Iris pigment epithelial cell (primary cell): ENCODE measurements at regions not wholly inside any gene's neighbourhood (a gene's known extent, or its start where the extent isn't known, plus 50 kb on each side); places are given as distances from the start of the nearest gene placed in this dataset.

ENCODE experiments used
- DNase-seq: peaks from one replicate; pipeline ENCODE4 v3.0.0-alpha.2; 2011; ENCODE audit warnings: low read depth

DNA sequence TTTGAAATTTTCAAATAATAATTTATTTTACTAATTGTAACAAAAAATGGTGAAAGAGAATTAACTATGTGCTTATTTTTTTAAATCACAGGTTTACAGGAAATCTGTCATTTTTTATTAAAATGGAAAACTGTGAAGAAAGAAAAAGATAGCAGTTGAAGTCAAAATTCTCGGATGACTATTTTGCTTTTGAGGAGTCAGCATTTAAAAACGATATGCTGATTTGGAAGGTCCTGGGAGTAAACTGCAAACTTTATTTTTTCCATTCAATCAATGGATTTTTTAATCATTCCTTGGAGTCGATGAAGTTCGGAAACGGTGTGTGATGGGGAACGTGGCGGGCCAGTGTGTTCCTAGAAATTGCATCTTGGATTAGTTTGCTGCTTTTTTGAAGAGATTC lies 258.9 kb upstream of the NAV3 start:
- no peak for DNase-seq

GRCh38 chr12:77571127-77571526 lies 259.6 kb upstream of the NAV3 start:
- no peak for DNase-seq

GRCh38 chr12:77569876-77570275 lies 260.8 kb upstream of the NAV3 start:
- no peak for DNase-seq

GRCh38 chr12:77560714-77561113 lies 270.0 kb upstream of the NAV3 start:
- no peak for DNase-seq

GRCh38 chr12:77559400-77560074 lies 271.2 kb upstream of the NAV3 start:
- DNase-seq, result no peak

GRCh38 chr12:77555074-77555473 lies 275.6 kb upstream of the NAV3 start:
- DNase-seq, result no peak

DNA sequence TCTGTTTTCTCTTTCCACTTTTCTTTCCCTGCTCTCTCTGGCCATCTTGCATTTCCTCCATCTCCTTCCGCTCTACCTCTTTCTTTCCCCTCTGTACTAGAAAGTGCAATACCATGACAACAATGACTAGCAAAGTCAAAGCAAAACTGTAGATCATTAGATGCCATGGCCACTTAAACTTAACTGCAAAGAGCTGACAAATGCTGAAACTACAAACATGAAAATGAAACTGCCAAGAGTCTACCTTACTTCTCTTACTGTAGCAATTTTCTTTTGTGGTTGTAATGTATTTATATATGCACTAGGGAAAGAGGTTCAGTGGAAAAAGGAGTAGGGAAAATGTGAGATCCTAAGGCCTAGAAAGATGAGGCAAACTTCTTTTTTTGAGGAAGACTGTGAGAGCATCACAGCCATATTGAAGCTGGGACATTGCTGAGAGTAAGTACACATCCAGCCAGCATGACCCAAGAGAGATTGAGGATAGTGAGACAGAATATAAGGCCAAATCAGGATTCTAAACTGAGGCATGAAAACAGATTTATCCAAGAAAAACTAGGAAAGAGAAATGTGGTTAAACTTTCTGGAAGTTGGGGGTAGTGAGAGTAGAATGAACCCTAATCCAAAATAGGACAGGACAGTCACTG lies 276.6 kb upstream of the NAV3 start:
- no peak for DNase-seq

GRCh38 chr12:77549383-77550128 lies 281.1 kb upstream of the NAV3 start:
- DNase-seq, result no peak

DNA sequence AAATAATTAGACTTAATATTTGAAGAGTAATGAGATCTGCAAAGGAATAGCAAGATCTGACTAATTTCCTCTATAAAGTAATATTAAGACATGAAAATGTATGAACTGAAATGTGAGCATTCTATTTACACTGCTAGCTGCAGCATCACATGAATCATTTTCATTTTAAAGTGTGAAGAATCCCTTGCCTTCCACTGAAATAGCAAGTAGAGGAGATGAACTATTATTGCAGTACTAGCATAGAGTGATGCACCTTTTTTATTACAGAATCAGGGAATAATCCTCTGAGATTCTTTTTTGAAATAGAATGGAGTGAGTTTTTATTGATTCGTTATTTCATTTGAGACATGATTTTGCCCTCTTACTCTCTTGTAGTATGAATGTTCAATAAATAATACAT lies 281.9 kb upstream of the NAV3 start:
- no peak for DNase-seq

DNA sequence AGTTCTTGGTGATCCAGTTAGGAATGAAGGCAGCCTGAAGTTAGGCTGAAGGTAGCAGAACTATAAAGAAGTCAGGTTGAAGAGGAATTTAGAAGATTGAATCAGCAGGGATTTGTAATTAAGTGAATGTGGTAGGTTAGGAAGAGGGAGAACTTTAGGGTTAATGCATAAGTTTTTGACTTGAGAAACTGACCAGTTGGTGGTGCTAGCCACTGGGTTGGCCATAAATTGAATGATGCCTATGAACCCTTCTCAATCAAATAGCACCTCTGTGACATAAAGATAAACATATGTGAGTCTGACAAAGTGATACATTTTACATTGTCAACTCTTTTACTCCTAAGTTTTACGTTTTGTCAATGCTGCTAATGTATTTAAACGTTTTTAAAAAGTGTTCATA lies 290.6 kb upstream of the NAV3 start:
- no peak for DNase-seq

- DNase-seq, result peak; percentile 21
Observed at GRCh38 chr12:77537663-77538062, 293.0 kb upstream of the NAV3 start.

DNA sequence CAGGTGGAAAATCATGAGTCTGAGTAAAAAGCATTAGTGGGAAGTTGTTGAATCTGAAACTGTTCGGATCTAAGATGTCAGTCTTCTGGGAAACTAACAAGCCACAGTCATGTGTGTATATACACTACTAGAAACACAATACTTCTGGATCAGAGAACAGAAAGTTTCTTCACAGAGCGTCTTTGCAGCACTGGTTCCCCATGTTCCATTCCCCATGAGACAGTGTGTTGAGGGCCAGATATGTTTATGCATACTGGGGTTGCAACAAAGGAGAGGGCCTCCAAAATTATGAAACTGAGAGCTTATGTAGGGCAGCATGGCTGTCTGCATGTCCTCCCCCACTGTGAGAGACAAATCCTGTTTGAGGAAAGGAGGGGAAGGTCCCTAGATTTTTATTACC lies 295.0 kb upstream of the NAV3 start:
- no peak for DNase-seq

GRCh38 chr12:77531912-77532311 lies 298.8 kb upstream of the NAV3 start:
- DNase-seq, result no peak

DNA sequence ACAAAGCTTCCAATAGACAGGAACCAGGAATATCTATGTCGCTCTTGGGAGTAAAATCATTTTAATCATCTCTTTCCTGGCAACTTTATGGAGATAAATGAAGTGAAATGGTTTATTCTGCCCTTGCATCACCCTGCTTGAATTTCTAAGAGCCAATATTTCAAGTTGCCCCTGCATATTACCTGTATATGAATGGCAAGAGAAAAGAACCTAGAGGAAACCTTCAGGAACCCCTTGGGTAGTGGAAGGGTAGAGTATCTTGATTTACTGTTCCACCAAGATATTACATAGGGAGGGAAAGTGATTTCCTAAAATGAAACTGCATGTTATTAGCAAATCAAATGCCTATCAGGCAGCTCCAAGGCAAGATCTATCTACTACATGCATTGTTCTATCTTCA lies 308.4 kb upstream of the NAV3 start:
- DNase-seq, result no peak

DNA sequence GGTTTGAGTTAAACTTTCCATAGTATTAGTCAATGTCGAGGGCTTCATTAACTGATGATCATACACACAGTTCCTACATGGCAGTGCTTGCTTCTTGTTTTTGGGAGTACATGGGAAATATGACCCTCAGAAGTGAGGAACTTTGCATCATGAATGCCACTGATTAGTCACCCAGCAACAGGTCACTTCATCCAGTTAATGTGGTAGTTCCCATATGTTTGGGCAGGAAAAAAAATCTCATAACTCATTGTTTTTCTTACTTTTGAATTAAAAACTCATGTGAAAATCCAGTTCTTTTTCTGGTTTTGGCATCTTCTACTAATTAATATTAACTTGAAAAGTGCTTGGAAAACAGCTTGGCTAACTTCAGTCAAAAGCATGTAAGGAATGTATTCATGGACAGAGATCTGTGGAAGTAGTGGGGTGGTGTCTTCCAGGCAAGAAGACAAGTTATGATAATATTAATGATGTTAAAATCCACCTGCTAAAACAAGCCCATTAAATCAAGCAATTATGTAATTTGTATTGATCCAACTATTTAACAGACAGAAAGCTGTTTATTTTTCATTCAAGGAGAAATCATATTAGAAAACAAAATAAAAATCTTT lies 309.1 kb upstream of the NAV3 start:
- peak; percentile 4 for DNase-seq

DNA sequence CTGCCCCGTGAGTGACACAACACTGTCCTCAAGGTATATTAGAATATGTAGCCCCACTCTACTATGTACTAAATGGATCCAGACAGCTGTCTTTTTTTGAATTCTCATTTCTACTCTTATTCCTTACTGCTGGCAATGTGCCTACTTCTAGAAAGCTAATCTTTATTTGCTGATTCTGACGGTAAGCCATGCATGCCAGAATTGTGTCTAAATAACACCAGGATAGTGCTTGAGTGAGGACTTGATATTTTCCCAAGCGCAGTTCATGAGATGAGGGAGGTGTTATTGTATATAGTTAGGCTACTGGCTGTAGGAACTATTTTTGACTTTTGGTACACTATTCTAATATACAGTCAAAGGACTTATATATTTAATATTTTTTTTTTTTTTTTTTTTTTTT lies 316.2 kb upstream of the NAV3 start:
- no peak for DNase-seq

DNA sequence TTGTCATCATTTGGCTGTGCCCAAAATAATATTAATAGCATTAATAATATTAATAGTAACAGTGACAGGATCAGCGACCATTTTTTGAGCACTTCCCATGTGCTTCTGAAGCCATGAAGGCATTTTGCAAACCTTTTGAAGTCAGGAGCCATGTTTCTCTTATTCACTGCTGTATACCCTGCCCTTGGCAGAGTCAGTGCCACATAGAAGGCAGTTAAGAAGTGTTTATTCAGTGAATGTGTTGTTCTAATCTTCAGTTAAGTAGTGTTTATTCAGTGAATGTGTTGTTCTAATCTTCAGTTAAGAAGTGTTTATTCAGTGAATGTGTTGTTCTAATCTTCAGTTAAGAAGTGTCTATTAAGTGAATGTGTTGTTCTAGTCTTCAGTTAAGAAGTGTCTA lies 319.7 kb upstream of the NAV3 start:
- DNase-seq, result no peak

GRCh38 chr12:77504466-77504865 lies 326.2 kb upstream of the NAV3 start:
- no peak for DNase-seq

GRCh38 chr12:77500089-77500488 lies 330.6 kb upstream of the NAV3 start:
- peak; percentile 5 for DNase-seq

GRCh38 chr12:77497647-77498046 lies 333.0 kb upstream of the NAV3 start:
- DNase-seq, result no peak

DNA sequence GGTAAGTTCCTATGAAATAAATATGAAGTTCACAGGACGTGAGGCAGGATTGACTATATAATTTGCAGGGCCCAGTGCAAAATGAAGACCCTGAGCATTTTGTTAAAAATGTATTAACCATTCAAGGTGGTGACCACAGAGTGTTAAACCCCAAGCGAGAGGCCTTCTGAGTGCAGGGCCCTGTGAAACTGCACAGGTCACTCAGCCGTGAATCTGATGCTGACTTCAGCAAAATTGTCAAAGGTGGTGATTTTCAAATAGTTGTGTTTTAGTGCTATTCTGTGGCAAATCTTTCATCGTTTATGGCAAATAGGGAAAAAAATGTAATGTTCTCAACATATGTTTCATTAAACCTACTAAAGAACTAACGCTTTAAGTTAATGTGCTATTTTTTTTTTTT lies 334.0 kb upstream of the NAV3 start:
- no peak for DNase-seq

- DNase-seq, result no peak
Observed at GRCh38 chr12:77494296-77494695, 336.4 kb upstream of the NAV3 start.
